Right atrium auricular region (tissue), 2 donors: ENCODE measurements at regions not wholly inside any gene's neighbourhood (a gene's known extent, or its start where the extent isn't known, plus 50 kb on each side); places are given as distances from the start of the nearest gene placed in this dataset.

Source experiments
- DNase-seq: peaks from one replicate; pipeline ENCODE4 v3.0.0-alpha.2; 2019; ENCODE audit warnings: low spot score
- H3K27ac ChIP-seq, 2 donors: fragments of 200-600 bp; sonication (generic); 1 replicate in 1 of 2; 2 replicates in 1 of 2; pipeline ENCODE4 v1.5.1; 2016 to 2019
- H3K27me3 ChIP-seq, 2 donors: fragments of 200-600 bp; sonication (generic); one replicate each; pipeline versions ENCODE4 v1.5.1 to v1.6.0; 2017 to 2019
- H3K36me3 ChIP-seq: fragments of 200-600 bp; sonication (generic); one replicate; pipeline ENCODE4 v1.5.1; 2016
- H3K4me1 ChIP-seq, 2 donors: fragments of 200-600 bp; sonication (generic); one replicate each; pipeline versions ENCODE4 v1.5.1 to v1.6.0; 2017 to 2019
- H3K4me3 ChIP-seq, 2 donors: fragments of 200-600 bp; sonication (generic); 1 replicate in 1 of 2; 2 replicates in 1 of 2; pipeline ENCODE4 v1.5.1; 2017 to 2019; ENCODE audit warnings: mild to moderate bottlenecking in 1 of 2, moderate library complexity in 1 of 2
- H3K9me3 ChIP-seq, 2 donors: fragments of 200-600 bp; sonication (generic); one replicate each; pipeline ENCODE4 v1.5.1; 2019
- CTCF ChIP-seq, 2 donors: fragments of 200-600 bp; sonication (generic); IDR thresholded peaks; one replicate each; pipeline ENCODE4 v1.5.1; 2019; ENCODE audit warnings: antibody characterized with exemption in 2 of 2

GRCh38 chr14:84436528-84436927 lies 1093.4 kb upstream of the FLRT2 start:
- H3K4me3 ChIP-seq = no peak overlapping the region
- H3K9me3 ChIP-seq = no peaks in the 10 kb centered on the region
- no peak for TF ChIP-seq CTCF (IDR thresholded peaks at IDR 0.05)
- no peak for DNase-seq
- H3K36me3 ChIP-seq = no peaks in the 10 kb centered on the region
- no peaks in the 10 kb centered on the region for H3K4me1 ChIP-seq
- H3K27ac ChIP-seq = no peak overlapping the region
- no peaks in the 10 kb centered on the region for H3K27me3 ChIP-seq

- H3K27ac ChIP-seq = no peak overlapping the region
- H3K4me1 ChIP-seq = no peaks in the 10 kb centered on the region
- no peak overlapping the region for H3K4me3 ChIP-seq
- no peaks in the 10 kb centered on the region for H3K27me3 ChIP-seq
- TF ChIP-seq CTCF (IDR thresholded peaks at IDR 0.05) = no peak
- H3K36me3 ChIP-seq = no peaks in the 10 kb centered on the region
- DNase-seq = no peak
- H3K9me3 ChIP-seq = no peaks in the 10 kb centered on the region
Observed at GRCh38 chr14:84442521-84442920, 1087.4 kb upstream of the FLRT2 start.

GRCh38 chr14:84445486-84445885 lies 1084.5 kb upstream of the FLRT2 start:
- Histone ChIP-seq H3K27me3 (no peaks in the 10 kb centered on the region), H3K27ac (no peak overlapping the region), H3K4me3 (no peak overlapping the region), H3K9me3 (no peaks in the 10 kb centered on the region), H3K4me1 (no peaks in the 10 kb centered on the region), H3K36me3 (no peaks in the 10 kb centered on the region)
- TF ChIP-seq CTCF (IDR thresholded peaks at IDR 0.05) = no peak
- DNase-seq = no peak

GRCh38 chr14:84446250-84446649 lies 1083.7 kb upstream of the FLRT2 start:
- H3K36me3 ChIP-seq = no peaks in the 10 kb centered on the region
- no peak for TF ChIP-seq CTCF (IDR thresholded peaks at IDR 0.05)
- no peak overlapping the region for H3K27ac ChIP-seq
- H3K4me1 ChIP-seq = no peaks in the 10 kb centered on the region
- H3K4me3 ChIP-seq = no peak overlapping the region
- no peak for DNase-seq
- H3K27me3 ChIP-seq = no peaks in the 10 kb centered on the region
- no peaks in the 10 kb centered on the region for H3K9me3 ChIP-seq

- no peaks in the 10 kb centered on the region for H3K27me3 ChIP-seq
- H3K9me3 ChIP-seq = no peaks in the 10 kb centered on the region
- DNase-seq = no peak
- no peaks in the 10 kb centered on the region for H3K36me3 ChIP-seq
- no peak overlapping the region for H3K4me3 ChIP-seq
- no peak for TF ChIP-seq CTCF (IDR thresholded peaks at IDR 0.05)
- H3K4me1 ChIP-seq = no peaks in the 10 kb centered on the region
- H3K27ac ChIP-seq = no peak overlapping the region
Observed at GRCh38 chr14:84453307-84453950, 1076.5 kb upstream of the FLRT2 start.

DNA sequence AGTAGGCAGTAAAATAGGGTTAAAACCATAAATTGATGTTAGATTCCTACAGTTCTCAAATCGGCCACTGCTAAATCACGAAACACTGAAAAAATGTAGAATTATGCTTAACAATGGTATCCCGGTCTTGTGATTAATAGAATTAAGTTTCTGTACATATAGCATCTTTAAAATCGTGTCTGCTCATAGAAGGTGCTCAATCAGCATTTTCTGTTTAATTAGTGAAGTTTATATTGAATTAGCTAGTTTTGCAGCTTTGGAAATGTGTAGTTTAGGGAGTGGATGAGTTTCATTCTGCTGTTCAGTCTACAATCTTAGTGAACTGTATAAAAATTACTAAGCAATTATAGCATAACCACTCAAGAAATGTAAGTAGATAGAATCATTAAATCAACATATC lies 1075.8 kb upstream of the FLRT2 start:
- Histone ChIP-seq H3K27ac (no peak overlapping the region), H3K36me3 (no peaks in the 10 kb centered on the region)
- DNase-seq = no peak

More for the DNA sequence above, 1075.8 kb upstream of the FLRT2 start:
- Histone ChIP-seq H3K4me3 (no peak overlapping the region), H3K4me1 (no peaks in the 10 kb centered on the region), H3K9me3 (no peaks in the 10 kb centered on the region), H3K27me3 (no peaks in the 10 kb centered on the region)
- no peak for TF ChIP-seq CTCF (IDR thresholded peaks at IDR 0.05)
